ENCODE measurements at regions not wholly inside any gene's neighbourhood (a gene's known extent, or its start where the extent isn't known, plus 50 kb on each side); places are given as distances from the start of the nearest gene placed in this dataset.

- TF ChIP-seq CTCF (conservative IDR thresholded peaks at IDR 0.05 in 1 of 2, IDR thresholded peaks at IDR 0.05 in 1 of 2; ENCODE audit: extremely low read depth in 1 of 2, insufficient read depth in 1 of 2, low read depth in 1 of 2, low read length in 2 of 2) (no peak), EZH2 (IDR thresholded peaks at IDR 0.05; ENCODE audit: borderline replicate concordance, low read length) (no peak)
These were observed 315.2 kb upstream of the SULF2 start for GRCh38 chr20:48100483-48100882.

Data from mammary epithelial cell (primary cell).